Sigmoid colon (tissue), 6 donors: ENCODE measurements at regions not wholly inside any gene's neighbourhood (a gene's known extent, or its start where the extent isn't known, plus 50 kb on each side); places are given as distances from the start of the nearest gene placed in this dataset.

ENCODE experiments used
- DNase-seq: peaks from one replicate; pipeline ENCODE4 v3.0.0-alpha.2; 2019
- H3K27ac ChIP-seq, 4 donors: fragments of 200-600 bp; sonication (generic); one replicate each; pipeline ENCODE4 v1.5.1; 2016 to 2019; ENCODE audit warnings: mild to moderate bottlenecking in 1 of 4
- H3K27me3 ChIP-seq, 3 donors: fragments of 200-600 bp; sonication (generic); one replicate each; pipeline ENCODE4 v1.5.1; 2019; ENCODE audit warnings: mild to moderate bottlenecking in 1 of 3
- H3K36me3 ChIP-seq, 4 donors: fragments of 200-600 bp; sonication (generic); one replicate each; pipeline ENCODE4 v1.5.1; 2016 to 2019
- H3K4me1 ChIP-seq, 4 donors: fragments of 200-600 bp; sonication (generic); one replicate each; pipeline ENCODE4 v1.5.1; 2017 to 2019
- H3K4me3 ChIP-seq, 4 donors: fragments of 200-600 bp; sonication (generic); one replicate each; pipeline ENCODE4 v1.5.1; 2017 to 2019; ENCODE audit warnings: mild to moderate bottlenecking in 2 of 4, moderate library complexity in 1 of 4
- H3K9me3 ChIP-seq, 4 donors: fragments of 200-600 bp in 3 of 4; sonication (generic) in 3 of 4; one replicate each; pipeline versions ENCODE4 v1.5.1 to v1.6.1; 2013 to 2019
- CTCF ChIP-seq, 4 experiments: fragments of 450-650 bp in 3 of 4; fragments of 200-600 bp in 1 of 4; IDR thresholded peaks; one replicate each; pipeline ENCODE4 v1.5.1; 2016 to 2019; ENCODE audit warnings: antibody characterized with exemption in 4 of 4, mild to moderate bottlenecking in 3 of 4, moderate library complexity in 2 of 4
- EP300 ChIP-seq, 4 donors: sonication (generic); formaldehyde crosslinking; IDR thresholded peaks; one replicate each; pipeline ENCODE4 v1.6.1; 2017; ENCODE audit warnings: antibody characterized with exemption in 4 of 4
- POLR2A ChIP-seq, 2 donors: fragments of 450-650 bp; IDR thresholded peaks; one replicate each; pipeline ENCODE4 v1.6.1; 2016; ENCODE audit warnings: antibody characterized with exemption in 2 of 2, mild to moderate bottlenecking in 2 of 2, moderate library complexity in 2 of 2
- POLR2AphosphoS5 ChIP-seq, 4 donors: sonication (generic); formaldehyde crosslinking; IDR thresholded peaks; one replicate each; pipeline ENCODE4 v1.6.1; 2017; ENCODE audit warnings: antibody characterized with exemption in 4 of 4
- WGBS, 2 donors: extraction: QIAGEN DNeasy Blood & Tissue Kit; methylation state at CpG; one replicate each; pipeline ENCODE4 v1.1.7; 2013; 5-methylcytosine and 5-hydroxymethylcytosine counted together
- intact Hi-C: fragments of 100-400 bp; cut with DNase I; formaldehyde crosslinking; loops from one replicate; pipeline ENCODE4 v1.15.1; 2023
- donor health status: healthy with polysubstance abuse.
- donor health status: healthy.

GRCh38 chr18:25825056-25825455 is 265.4 kb downstream of the SS18 start:
- no peaks in the 10 kb centered on the region for H3K9me3 ChIP-seq
- no peak overlapping the region for H3K4me3 ChIP-seq
- H3K27ac ChIP-seq: no peak overlapping the region
- H3K4me1 ChIP-seq: peaks cover 0 to 6% (median 0%) of the 10 kb centered on the region in 4 donors
- intact Hi-C loops: no loop called here
- no peak for DNase-seq
- no peaks in the 10 kb centered on the region for H3K27me3 ChIP-seq
- 67 to 71% methylated on average over 6 of the region's 6 CpGs for WGBS, 2 donors
- TF ChIP-seq POLR2A (IDR thresholded peaks at IDR 0.05): no peak
- TF ChIP-seq EP300 (IDR thresholded peaks at IDR 0.05): no peak
- TF ChIP-seq POLR2AphosphoS5 (IDR thresholded peaks at IDR 0.05): no peak
- no peak for TF ChIP-seq CTCF (IDR thresholded peaks at IDR 0.05)
- no peaks in the 10 kb centered on the region for H3K36me3 ChIP-seq

GRCh38 chr18:25819746-25820363 is 270.6 kb downstream of the SS18 start:
- Histone ChIP-seq H3K27ac (no peak overlapping the region), H3K27me3 (no peaks in the 10 kb centered on the region), H3K9me3 (no peaks in the 10 kb centered on the region), H3K4me1 (no peaks in the 10 kb centered on the region), H3K36me3 (no peaks in the 10 kb centered on the region), H3K4me3 (no peak overlapping the region)
- intact Hi-C loops: loop anchor here (10.0 kb wide), 1 partner anchor 1475 kb away; no protein-coding TSS in a partner anchor
- TF ChIP-seq CTCF (IDR thresholded peaks at IDR 0.05): no peak
- no peak for TF ChIP-seq EP300 (IDR thresholded peaks at IDR 0.05)
- no peak for TF ChIP-seq POLR2A (IDR thresholded peaks at IDR 0.05)
- no peak for TF ChIP-seq POLR2AphosphoS5 (IDR thresholded peaks at IDR 0.05)
- whole genome bisulfite sequencing, 2 donors: 32 to 52% methylated on average over 1 of the region's 1 CpG
- DNase-seq: no peak

- WGBS, 2 donors: 81 to 86% methylated on average over 6 of the region's 6 CpGs
- no peak for DNase-seq
- no peaks in the 10 kb centered on the region for H3K27me3 ChIP-seq
- TF ChIP-seq POLR2AphosphoS5 (IDR thresholded peaks at IDR 0.05) (no peak), EP300 (IDR thresholded peaks at IDR 0.05) (no peak), CTCF (IDR thresholded peaks at IDR 0.05) (no peak), POLR2A (IDR thresholded peaks at IDR 0.05) (no peak)
- no peaks in the 10 kb centered on the region for H3K36me3 ChIP-seq
- H3K27ac ChIP-seq: no peak overlapping the region
- H3K4me3 ChIP-seq: no peak overlapping the region
- intact Hi-C loops: loop anchor here (10.0 kb wide), 1 partner anchor 1474 kb away; no protein-coding TSS in a partner anchor
- H3K9me3 ChIP-seq: no peaks in the 10 kb centered on the region
- no peaks in the 10 kb centered on the region for H3K4me1 ChIP-seq
Measured at GRCh38 chr18:25818505-25818904, 271.9 kb downstream of the SS18 start.

GRCh38 chr18:25817546-25818237 is 272.7 kb downstream of the SS18 start:
- Histone ChIP-seq H3K4me1 (no peaks in the 10 kb centered on the region), H3K9me3 (no peaks in the 10 kb centered on the region), H3K27me3 (no peaks in the 10 kb centered on the region), H3K4me3 (no peak overlapping the region), H3K27ac (no peak overlapping the region), H3K36me3 (no peaks in the 10 kb centered on the region)
- intact Hi-C loops: loop anchor here (10.0 kb wide), 1 partner anchor 1473 kb away; no protein-coding TSS in a partner anchor
- 77 to 82% methylated on average over 5 of the region's 5 CpGs for WGBS, 2 donors
- no peak for DNase-seq
- TF ChIP-seq POLR2AphosphoS5 (IDR thresholded peaks at IDR 0.05): no peak
- TF ChIP-seq POLR2A (IDR thresholded peaks at IDR 0.05): no peak
- no peak for TF ChIP-seq CTCF (IDR thresholded peaks at IDR 0.05)
- TF ChIP-seq EP300 (IDR thresholded peaks at IDR 0.05): no peak
